ENCODE measurements at regions not wholly inside any gene's neighbourhood (a gene's known extent, or its start where the extent isn't known, plus 50 kb on each side); places are given as distances from the start of the nearest gene placed in this dataset.

DNA sequence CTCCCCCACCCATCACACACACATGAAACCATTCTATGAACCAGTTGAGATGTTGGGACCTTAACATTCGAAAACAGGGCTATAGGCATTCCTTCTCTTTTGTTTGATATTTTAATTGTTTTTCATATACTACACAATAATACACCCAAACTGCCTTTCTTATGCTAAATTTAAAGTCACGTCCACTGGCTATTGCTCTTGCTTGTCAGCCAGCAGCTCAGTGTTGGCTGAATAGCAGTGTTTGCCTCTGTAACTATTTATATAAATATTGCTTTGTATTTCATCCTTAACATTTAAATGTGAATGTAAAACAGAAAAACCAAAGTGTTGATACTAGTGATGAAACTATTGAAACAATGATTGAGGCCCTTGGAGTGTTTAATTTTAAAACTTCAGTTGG is 234.4 kb upstream of the KCNK2 start:
- TF ChIP-seq, protein P1, sequence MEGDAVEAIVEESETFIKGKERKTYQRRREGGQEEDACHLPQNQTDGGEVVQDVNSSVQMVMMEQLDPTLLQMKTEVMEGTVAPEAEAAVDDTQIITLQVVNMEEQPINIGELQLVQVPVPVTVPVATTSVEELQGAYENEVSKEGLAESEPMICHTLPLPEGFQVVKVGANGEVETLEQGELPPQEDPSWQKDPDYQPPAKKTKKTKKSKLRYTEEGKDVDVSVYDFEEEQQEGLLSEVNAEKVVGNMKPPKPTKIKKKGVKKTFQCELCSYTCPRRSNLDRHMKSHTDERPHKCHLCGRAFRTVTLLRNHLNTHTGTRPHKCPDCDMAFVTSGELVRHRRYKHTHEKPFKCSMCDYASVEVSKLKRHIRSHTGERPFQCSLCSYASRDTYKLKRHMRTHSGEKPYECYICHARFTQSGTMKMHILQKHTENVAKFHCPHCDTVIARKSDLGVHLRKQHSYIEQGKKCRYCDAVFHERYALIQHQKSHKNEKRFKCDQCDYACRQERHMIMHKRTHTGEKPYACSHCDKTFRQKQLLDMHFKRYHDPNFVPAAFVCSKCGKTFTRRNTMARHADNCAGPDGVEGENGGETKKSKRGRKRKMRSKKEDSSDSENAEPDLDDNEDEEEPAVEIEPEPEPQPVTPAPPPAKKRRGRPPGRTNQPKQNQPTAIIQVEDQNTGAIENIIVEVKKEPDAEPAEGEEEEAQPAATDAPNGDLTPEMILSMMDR (IDR thresholded peaks at IDR 0.05), result no peak
- TF ChIP-seq POLR2A (IDR thresholded peaks at IDR 0.05), result no peak
